K562 (cell line): ENCODE measurements at regions not wholly inside any gene's neighbourhood (a gene's known extent, or its start where the extent isn't known, plus 50 kb on each side); places are given as distances from the start of the nearest gene placed in this dataset.

Source experiments
- EP300 ChIP-seq: IDR thresholded peaks from 2 replicates; pipeline ENCODE4 v1.6.1; 2012; ENCODE audit warnings: low read length, improper control_type of control experiment
- ETV5 ChIP-seq: sonication (generic); formaldehyde crosslinking; IDR thresholded peaks from 2 replicates; pipeline ENCODE4 v1.4.0; 2020; ENCODE audit warnings: low read depth, mild to moderate bottlenecking, missing genetic modification reagents
- EZH2 ChIP-seq: IDR thresholded peaks from 2 replicates; pipeline ENCODE4 v1.6.1; 2012; ENCODE audit warnings: low read depth, mild to moderate bottlenecking, inconsistent platforms, low read length, borderline replicate concordance
- GABPA ChIP-seq: fragments of 200-800 bp; sonication (Bioruptor generic); conservative IDR thresholded peaks from 2 replicates; pipeline ENCODE4 v1.6.1; 2016; ENCODE audit warnings: low read depth, missing genetic modification characterization, missing compliant biosample characterization
- HMGN3 ChIP-seq: IDR thresholded peaks from 2 replicates; pipeline ENCODE4 v1.6.1; 2011; ENCODE audit warnings: borderline replicate concordance, low read depth, mild to moderate bottlenecking, mixed read lengths, low read length; ENCODE audit not compliant: insufficient read length; ENCODE audit errors: extremely low read depth
- SIN3A ChIP-seq, 2 experiments: fragments of 150-350 bp in 1 of 2; IDR thresholded peaks; 2 replicates each; pipeline ENCODE4 v1.6.1; 2011 to 2016; ENCODE audit warnings: borderline replicate concordance in 2 of 2, low read depth in 2 of 2, low read length in 2 of 2, mild to moderate bottlenecking in 2 of 2, moderate library complexity in 2 of 2; ENCODE audit not compliant: control insufficient read depth in 1 of 2
- SMC3 ChIP-seq: conservative IDR thresholded peaks from 2 replicates; pipeline ENCODE4 v1.6.1; 2011; ENCODE audit warnings: low read depth, low read length, improper control_type of control experiment; ENCODE audit not compliant: insufficient read depth
- TAF1 ChIP-seq: IDR thresholded peaks from 2 replicates; pipeline ENCODE4 v1.6.1; 2011; ENCODE audit warnings: mild to moderate bottlenecking, low read length, moderate library complexity; ENCODE audit not compliant: insufficient read depth, control insufficient read depth, severe bottlenecking; ENCODE audit errors: extremely low read depth
- TEAD1 ChIP-seq, 2 experiments: fragments of 450-650 bp in 1 of 2; sonication (generic) in 1 of 2; formaldehyde crosslinking; IDR thresholded peaks; 2 replicates each; pipeline versions ENCODE4 v1.4.0 to v1.8.0; 2020 to 2022; ENCODE audit warnings: mild to moderate bottlenecking in 2 of 2, missing genetic modification reagents in 1 of 2
- USF2 ChIP-seq: sonication (generic); formaldehyde crosslinking; IDR thresholded peaks from 2 replicates; pipeline ENCODE4 v1.5.0; 2020; ENCODE audit warnings: missing genetic modification reagents
- YY1 ChIP-seq, 3 experiments: IDR thresholded peaks; 2 replicates each; pipeline ENCODE4 v1.6.1; 2011; ENCODE audit warnings: low read length in 2 of 3, mild to moderate bottlenecking in 2 of 3, moderate library complexity in 2 of 3, borderline replicate concordance in 1 of 3, control low read depth in 1 of 3, low read depth in 1 of 3; ENCODE audit not compliant: insufficient read depth in 3 of 3, insufficient replicate concordance in 2 of 3, control insufficient read depth in 1 of 3, insufficient read length in 1 of 3; ENCODE audit errors: extremely low read depth in 1 of 3
- ZNF23 ChIP-seq: fragments of 250-450 bp; sonication (Bioruptor Pico); IDR thresholded peaks from 2 replicates; pipeline ENCODE4 v1.4.0; 2020; ENCODE audit warnings: mild to moderate bottlenecking
- TF ChIP-seq, protein P1 (sequence below), 3 experiments: IDR thresholded peaks in 2 of 3; conservative IDR thresholded peaks in 1 of 3; 2 replicates each; pipeline ENCODE4 v1.5.1; 2011 to 2012; ENCODE audit warnings: low read length in 3 of 3, mild to moderate bottlenecking in 3 of 3, control low read depth in 2 of 3, improper control_type of control experiment in 1 of 3, inconsistent platforms in 1 of 3, low read depth in 1 of 3, mixed read lengths in 1 of 3, moderate library complexity in 1 of 3; ENCODE audit not compliant: insufficient read depth in 2 of 3
- TF ChIP-seq, protein P2 (sequence below): conservative IDR thresholded peaks from 2 replicates; pipeline ENCODE4 v1.6.1; 2011; ENCODE audit warnings: low read depth, mild to moderate bottlenecking, low read length; ENCODE audit not compliant: control insufficient read depth

DNA sequence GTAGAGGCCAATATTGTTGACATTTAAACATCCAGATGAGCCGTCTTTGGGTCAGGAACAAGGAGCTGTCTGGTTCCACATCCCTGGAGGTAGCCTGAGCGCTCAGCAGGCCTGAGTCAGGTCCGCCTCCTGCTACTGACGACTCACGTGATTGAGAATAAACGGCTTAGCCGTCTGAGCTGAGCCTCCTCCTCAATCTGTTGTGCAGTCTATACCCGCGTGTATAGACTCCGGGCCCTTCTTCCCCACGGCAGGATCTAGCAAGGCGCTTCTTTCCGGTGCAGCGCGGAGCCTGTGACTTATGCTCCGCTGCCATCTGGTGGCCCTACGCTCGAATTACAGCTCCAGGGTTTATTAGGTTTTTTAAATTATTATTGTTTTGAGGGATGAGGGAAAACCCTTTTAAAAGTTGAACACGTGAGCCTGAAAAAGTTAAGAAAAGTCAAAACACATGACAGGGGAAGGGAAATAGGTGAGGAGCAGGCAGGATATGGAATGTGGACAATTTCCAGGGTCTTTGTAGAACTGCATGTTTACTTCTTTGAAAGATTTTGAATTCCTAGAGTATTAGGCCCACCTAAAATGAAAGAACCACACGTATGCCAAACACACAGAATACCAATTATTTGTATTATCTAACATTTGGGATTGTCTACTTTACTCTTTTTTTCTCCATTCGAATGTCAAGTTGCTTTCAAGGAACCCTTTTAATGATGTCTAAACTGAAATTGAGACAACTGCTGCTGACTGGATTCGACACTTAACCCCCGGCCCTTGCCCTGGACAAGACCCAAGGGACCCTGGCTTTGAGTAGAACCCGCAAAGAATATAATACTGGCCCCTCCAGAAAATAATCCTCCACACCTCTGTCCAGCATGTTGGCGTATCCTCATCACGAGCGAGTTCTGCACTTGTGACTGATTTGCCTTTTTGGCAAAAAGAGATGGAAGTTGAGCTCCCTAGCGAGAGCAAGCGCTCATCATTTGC, 112.4 kb upstream of the ZNF236 start:
- TF ChIP-seq GABPA (tag) (no peak), TEAD1 (CRISPR knock-in tag; IDR thresholded peaks at IDR 0.05) (no peak), EZH2 (no peak), TAF1 (no peak), USF2 (CRISPR knock-in tag) (no peak), SIN3A (IDR thresholded peaks at IDR 0.05; ENCODE audit: borderline replicate concordance in 2 of 2, control insufficient read depth in 1 of 2, low read depth in 2 of 2, low read length in 2 of 2) (no peak), YY1 (IDR thresholded peaks at IDR 0.05; ENCODE audit: borderline replicate concordance in 1 of 3, control insufficient read depth in 1 of 3, extremely low read depth in 1 of 3, insufficient read depth in 3 of 3, insufficient read length in 1 of 3, insufficient replicate concordance in 2 of 3, low read depth in 1 of 3, low read length in 2 of 3) (no peak), SMC3 (peak; percentile 62; the same call in 1 of the 2 replicates), ETV5 (no peak), HMGN3 (no peak), ZNF23 (CRISPR knock-in tag) (no peak), EP300 (no peak)
- TF ChIP-seq, protein P1, sequence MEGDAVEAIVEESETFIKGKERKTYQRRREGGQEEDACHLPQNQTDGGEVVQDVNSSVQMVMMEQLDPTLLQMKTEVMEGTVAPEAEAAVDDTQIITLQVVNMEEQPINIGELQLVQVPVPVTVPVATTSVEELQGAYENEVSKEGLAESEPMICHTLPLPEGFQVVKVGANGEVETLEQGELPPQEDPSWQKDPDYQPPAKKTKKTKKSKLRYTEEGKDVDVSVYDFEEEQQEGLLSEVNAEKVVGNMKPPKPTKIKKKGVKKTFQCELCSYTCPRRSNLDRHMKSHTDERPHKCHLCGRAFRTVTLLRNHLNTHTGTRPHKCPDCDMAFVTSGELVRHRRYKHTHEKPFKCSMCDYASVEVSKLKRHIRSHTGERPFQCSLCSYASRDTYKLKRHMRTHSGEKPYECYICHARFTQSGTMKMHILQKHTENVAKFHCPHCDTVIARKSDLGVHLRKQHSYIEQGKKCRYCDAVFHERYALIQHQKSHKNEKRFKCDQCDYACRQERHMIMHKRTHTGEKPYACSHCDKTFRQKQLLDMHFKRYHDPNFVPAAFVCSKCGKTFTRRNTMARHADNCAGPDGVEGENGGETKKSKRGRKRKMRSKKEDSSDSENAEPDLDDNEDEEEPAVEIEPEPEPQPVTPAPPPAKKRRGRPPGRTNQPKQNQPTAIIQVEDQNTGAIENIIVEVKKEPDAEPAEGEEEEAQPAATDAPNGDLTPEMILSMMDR (IDR thresholded peaks at IDR 0.05 in 2 of 3, conservative IDR thresholded peaks at IDR 0.05 in 1 of 3; ENCODE audit: insufficient read depth in 2 of 3, low read depth in 1 of 3, low read length in 3 of 3): peak; percentile 68 to 79 (median 72)
- TF ChIP-seq, protein P2, sequence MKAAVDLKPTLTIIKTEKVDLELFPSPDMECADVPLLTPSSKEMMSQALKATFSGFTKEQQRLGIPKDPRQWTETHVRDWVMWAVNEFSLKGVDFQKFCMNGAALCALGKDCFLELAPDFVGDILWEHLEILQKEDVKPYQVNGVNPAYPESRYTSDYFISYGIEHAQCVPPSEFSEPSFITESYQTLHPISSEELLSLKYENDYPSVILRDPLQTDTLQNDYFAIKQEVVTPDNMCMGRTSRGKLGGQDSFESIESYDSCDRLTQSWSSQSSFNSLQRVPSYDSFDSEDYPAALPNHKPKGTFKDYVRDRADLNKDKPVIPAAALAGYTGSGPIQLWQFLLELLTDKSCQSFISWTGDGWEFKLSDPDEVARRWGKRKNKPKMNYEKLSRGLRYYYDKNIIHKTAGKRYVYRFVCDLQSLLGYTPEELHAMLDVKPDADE: no peak
